ENCODE measurements at regions not wholly inside any gene's neighbourhood (a gene's known extent, or its start where the extent isn't known, plus 50 kb on each side); places are given as distances from the start of the nearest gene placed in this dataset.

- Histone ChIP-seq H3K36me3 (no peaks in the 10 kb centered on the region), H3K9me3 (no peaks in the 10 kb centered on the region), H3K4me3 (no peak overlapping the region), H3K27ac (peak overlapping the region; percentile 51 to 61), H3K4me1 (peaks cover 0 to 23% (median 2%) of the 10 kb centered on the region in 4 donors), H3K27me3 (no peaks in the 10 kb centered on the region)
- no peak for DNase-seq
- intact Hi-C loops (cut with DNase I; ENCODE audit: low total_unique reads): no loop called here
- TF ChIP-seq CTCF (IDR thresholded peaks at IDR 0.05): no peak
These were observed 81.8 kb upstream of the CNKSR3 start for GRCh38 chr6:154592199-154592860.

GRCh38 chr6:154593122-154593521, 82.6 kb upstream of the CNKSR3 start:
- no peak overlapping the region for H3K4me3 ChIP-seq
- H3K4me1 ChIP-seq: peaks cover 0 to 23% (median 2%) of the 10 kb centered on the region in 4 donors
- no peaks in the 10 kb centered on the region for H3K9me3 ChIP-seq
- H3K27me3 ChIP-seq: no peaks in the 10 kb centered on the region
- H3K36me3 ChIP-seq: no peaks in the 10 kb centered on the region
- peak in 1 of 2 donors; percentile 82 for DNase-seq
- H3K27ac ChIP-seq: peak overlapping the region; percentile 51 to 61
- TF ChIP-seq CTCF (IDR thresholded peaks at IDR 0.05): no peak
- intact Hi-C loops (cut with DNase I; ENCODE audit: low total_unique reads): no loop called here

- no peak overlapping the region for H3K4me3 ChIP-seq
- H3K27ac ChIP-seq: no peak overlapping the region
- intact Hi-C loops (cut with DNase I; ENCODE audit: low total_unique reads): no loop called here
- DNase-seq: no peak
- peaks cover 0 to 23% (median 2%) of the 10 kb centered on the region in 4 donors for H3K4me1 ChIP-seq
- H3K27me3 ChIP-seq: no peaks in the 10 kb centered on the region
- no peaks in the 10 kb centered on the region for H3K36me3 ChIP-seq
- H3K9me3 ChIP-seq: no peaks in the 10 kb centered on the region
- no peak for TF ChIP-seq CTCF (IDR thresholded peaks at IDR 0.05)
These were observed 84.2 kb upstream of the CNKSR3 start for GRCh38 chr6:154594496-154595198.

GRCh38 chr6:154595538-154595937, 85.1 kb upstream of the CNKSR3 start:
- Histone ChIP-seq H3K27ac (no peak overlapping the region), H3K36me3 (no peaks in the 10 kb centered on the region), H3K4me3 (no peak overlapping the region), H3K4me1 (peaks cover 0 to 23% (median 2%) of the 10 kb centered on the region in 4 donors), H3K27me3 (no peaks in the 10 kb centered on the region), H3K9me3 (no peaks in the 10 kb centered on the region)
- intact Hi-C loops (cut with DNase I; ENCODE audit: low total_unique reads): no loop called here
- DNase-seq: no peak
- TF ChIP-seq CTCF (IDR thresholded peaks at IDR 0.05): no peak

- H3K4me1 ChIP-seq: peaks cover 0 to 23% (median 2%) of the 10 kb centered on the region in 4 donors
- intact Hi-C loops (cut with DNase I; ENCODE audit: low total_unique reads): no loop called here
- no peaks in the 10 kb centered on the region for H3K27me3 ChIP-seq
- TF ChIP-seq CTCF (IDR thresholded peaks at IDR 0.05): no peak
- H3K9me3 ChIP-seq: no peaks in the 10 kb centered on the region
- DNase-seq: no peak
- no peak overlapping the region for H3K4me3 ChIP-seq
- H3K36me3 ChIP-seq: no peaks in the 10 kb centered on the region
- H3K27ac ChIP-seq: no peak overlapping the region
These were observed 85.5 kb upstream of the CNKSR3 start for GRCh38 chr6:154596009-154596408.
